Neural progenitor cell (in vitro differentiated cells): ENCODE measurements at regions not wholly inside any gene's neighbourhood (a gene's known extent, or its start where the extent isn't known, plus 50 kb on each side); places are given as distances from the start of the nearest gene placed in this dataset.

Experiments used
- CTCF ChIP-seq: fragments of 200-600 bp; sonication (generic); IDR thresholded peaks from 2 replicates; pipeline ENCODE4 v1.5.1; 2017; ENCODE audit warnings: antibody characterized with exemption, mild to moderate bottlenecking
- EZH2phosphoT487 ChIP-seq: fragments of 200-600 bp; sonication (generic); IDR thresholded peaks from 2 replicates; pipeline ENCODE4 v1.6.1; 2017; ENCODE audit warnings: antibody characterized with exemption

GRCh38 chr19:30281906-30282305, 90.3 kb upstream of the ZNF536 start:
- TF ChIP-seq CTCF (no peak), EZH2phosphoT487 (no peak)
